ENCODE measurements at regions not wholly inside any gene's neighbourhood (a gene's known extent, or its start where the extent isn't known, plus 50 kb on each side); places are given as distances from the start of the nearest gene placed in this dataset.
"Not testable (repeated sequence)": the region's sequence is repeated elsewhere in the genome, so short reads cannot be mapped to it uniquely, and the experiment has no call there.

- no peaks in the 10 kb centered on the region for H3K9me2 ChIP-seq (replicated peaks; ENCODE audit: insufficient read depth, low read length)
- H3K4me2 ChIP-seq (ENCODE audit: low read depth, low read length, poor library complexity, severe bottlenecking), result no peak overlapping the region
- H3K27ac ChIP-seq (ENCODE audit: low read length), result no peak overlapping the region
- no peaks in the 10 kb centered on the region for H4K20me1 ChIP-seq (ENCODE audit: insufficient read depth, low read depth, low read length)
- H3K36me3 ChIP-seq (ENCODE audit: insufficient read depth, low read length), result no peaks in the 10 kb centered on the region
- H3K9ac ChIP-seq (ENCODE audit: low read length), result no peak overlapping the region
- H3K9me3 ChIP-seq (ENCODE audit: low read length), result no peaks in the 10 kb centered on the region
- H3K4me1 ChIP-seq (ENCODE audit: low read length), result no peaks in the 10 kb centered on the region
- H3K4me3 ChIP-seq (ENCODE audit: low read length), result no peak overlapping the region
- no peaks in the 10 kb centered on the region for H3K27me3 ChIP-seq (ENCODE audit: low read length)
- H3K79me2 ChIP-seq (ENCODE audit: low read length), result no peaks in the 10 kb centered on the region
- no peak for DNase-seq
- no peak overlapping the region for H2AFZ ChIP-seq (ENCODE audit: low read length)
Measured at GRCh38 chr6:74268815-74269599, 573.0 kb downstream of the CD109 start.

GRCh38 chr6:74259981-74260380 lies 564.0 kb downstream of the CD109 start:
- no peak overlapping the region for H3K4me3 ChIP-seq (ENCODE audit: low read length)
- no peaks in the 10 kb centered on the region for H3K79me2 ChIP-seq (ENCODE audit: low read length)
- H3K4me1 ChIP-seq (ENCODE audit: low read length), result no peaks in the 10 kb centered on the region
- DNase-seq, result no peak
- H4K20me1 ChIP-seq (ENCODE audit: insufficient read depth, low read depth, low read length), result no peaks in the 10 kb centered on the region
- no peak overlapping the region for H2AFZ ChIP-seq (ENCODE audit: low read length)
- H3K9me2 ChIP-seq (replicated peaks; ENCODE audit: insufficient read depth, low read length), result no peaks in the 10 kb centered on the region
- no peak overlapping the region for H3K4me2 ChIP-seq (ENCODE audit: low read depth, low read length, poor library complexity, severe bottlenecking)
- H3K27me3 ChIP-seq (ENCODE audit: low read length), result no peaks in the 10 kb centered on the region
- no peaks in the 10 kb centered on the region for H3K9me3 ChIP-seq (ENCODE audit: low read length)
- no peak overlapping the region for H3K9ac ChIP-seq (ENCODE audit: low read length)
- H3K36me3 ChIP-seq (ENCODE audit: insufficient read depth, low read length), result no peaks in the 10 kb centered on the region
- H3K27ac ChIP-seq (ENCODE audit: low read length), result no peak overlapping the region

GRCh38 chr6:74256781-74257180 lies 560.8 kb downstream of the CD109 start:
- H2AFZ ChIP-seq (ENCODE audit: low read length), result no peak overlapping the region
- no peaks in the 10 kb centered on the region for H3K9me3 ChIP-seq (ENCODE audit: low read length)
- no peaks in the 10 kb centered on the region for H3K36me3 ChIP-seq (ENCODE audit: insufficient read depth, low read length)
- H3K4me3 ChIP-seq (ENCODE audit: low read length), result no peak overlapping the region
- no peak overlapping the region for H3K9ac ChIP-seq (ENCODE audit: low read length)
- H3K4me2 ChIP-seq (ENCODE audit: low read depth, low read length, poor library complexity, severe bottlenecking), result no peak overlapping the region
- no peaks in the 10 kb centered on the region for H3K4me1 ChIP-seq (ENCODE audit: low read length)
- DNase-seq, result no peak
- no peaks in the 10 kb centered on the region for H3K9me2 ChIP-seq (replicated peaks; ENCODE audit: insufficient read depth, low read length)
- no peaks in the 10 kb centered on the region for H4K20me1 ChIP-seq (ENCODE audit: insufficient read depth, low read depth, low read length)
- no peak overlapping the region for H3K27ac ChIP-seq (ENCODE audit: low read length)
- H3K27me3 ChIP-seq (ENCODE audit: low read length), result no peaks in the 10 kb centered on the region
- no peaks in the 10 kb centered on the region for H3K79me2 ChIP-seq (ENCODE audit: low read length)

GRCh38 chr6:74256381-74256780 lies 560.4 kb downstream of the CD109 start:
- no peaks in the 10 kb centered on the region for H3K79me2 ChIP-seq (ENCODE audit: low read length)
- H3K4me1 ChIP-seq (ENCODE audit: low read length), result no peaks in the 10 kb centered on the region

GRCh38 chr6:74255007-74255406 lies 559.0 kb downstream of the CD109 start:
- H4K20me1 ChIP-seq (ENCODE audit: insufficient read depth, low read depth, low read length); H3K27me3 ChIP-seq (ENCODE audit: low read length); H3K79me2 ChIP-seq (ENCODE audit: low read length); H3K9me3 ChIP-seq (ENCODE audit: low read length); H2AFZ ChIP-seq (ENCODE audit: low read length); H3K9ac ChIP-seq (ENCODE audit: low read length); H3K9me2 ChIP-seq (replicated peaks; ENCODE audit: insufficient read depth, low read length); H3K36me3 ChIP-seq (ENCODE audit: insufficient read depth, low read length); DNase-seq; H3K4me3 ChIP-seq (ENCODE audit: low read length); H3K27ac ChIP-seq (ENCODE audit: low read length); H3K4me2 ChIP-seq (ENCODE audit: low read depth, low read length, poor library complexity, severe bottlenecking); H3K4me1 ChIP-seq (ENCODE audit: low read length): not testable (repeated sequence)

More at GRCh38 chr6:74256381-74256780, 560.4 kb downstream of the CD109 start:
- Histone ChIP-seq H2AFZ (ENCODE audit: low read length) (no peak overlapping the region), H3K4me2 (ENCODE audit: low read depth, low read length, poor library complexity, severe bottlenecking) (no peak overlapping the region), H3K27me3 (ENCODE audit: low read length) (no peaks in the 10 kb centered on the region), H3K9me2 (replicated peaks; ENCODE audit: insufficient read depth, low read length) (no peaks in the 10 kb centered on the region), H3K36me3 (ENCODE audit: insufficient read depth, low read length) (no peaks in the 10 kb centered on the region), H4K20me1 (ENCODE audit: insufficient read depth, low read depth, low read length) (no peaks in the 10 kb centered on the region), H3K27ac (ENCODE audit: low read length) (no peak overlapping the region), H3K4me3 (ENCODE audit: low read length) (no peak overlapping the region), H3K9me3 (ENCODE audit: low read length) (no peaks in the 10 kb centered on the region), H3K9ac (ENCODE audit: low read length) (no peak overlapping the region)
- no peak for DNase-seq

GRCh38 chr6:74254147-74254546 lies 558.1 kb downstream of the CD109 start:
- not testable (repeated sequence) for H4K20me1 ChIP-seq (ENCODE audit: insufficient read depth, low read depth, low read length); H3K9me2 ChIP-seq (replicated peaks; ENCODE audit: insufficient read depth, low read length); H3K27ac ChIP-seq (ENCODE audit: low read length); H2AFZ ChIP-seq (ENCODE audit: low read length); H3K79me2 ChIP-seq (ENCODE audit: low read length); DNase-seq; H3K9me3 ChIP-seq (ENCODE audit: low read length); H3K36me3 ChIP-seq (ENCODE audit: insufficient read depth, low read length); H3K9ac ChIP-seq (ENCODE audit: low read length); H3K27me3 ChIP-seq (ENCODE audit: low read length); H3K4me1 ChIP-seq (ENCODE audit: low read length); H3K4me3 ChIP-seq (ENCODE audit: low read length); H3K4me2 ChIP-seq (ENCODE audit: low read depth, low read length, poor library complexity, severe bottlenecking)

- Histone ChIP-seq H3K4me1 (ENCODE audit: low read length) (no peaks in the 10 kb centered on the region), H3K9me3 (ENCODE audit: low read length) (no peaks in the 10 kb centered on the region), H3K27ac (ENCODE audit: low read length) (no peak overlapping the region), H3K79me2 (ENCODE audit: low read length) (no peaks in the 10 kb centered on the region), H3K9me2 (replicated peaks; ENCODE audit: insufficient read depth, low read length) (no peaks in the 10 kb centered on the region), H2AFZ (ENCODE audit: low read length) (no peak overlapping the region), H3K27me3 (ENCODE audit: low read length) (no peaks in the 10 kb centered on the region), H3K4me2 (ENCODE audit: low read depth, low read length, poor library complexity, severe bottlenecking) (no peak overlapping the region), H4K20me1 (ENCODE audit: insufficient read depth, low read depth, low read length) (no peaks in the 10 kb centered on the region), H3K4me3 (ENCODE audit: low read length) (no peak overlapping the region), H3K9ac (ENCODE audit: low read length) (no peak overlapping the region), H3K36me3 (ENCODE audit: insufficient read depth, low read length) (no peaks in the 10 kb centered on the region)
- no peak for DNase-seq
Measured at GRCh38 chr6:74253261-74253660, 557.3 kb downstream of the CD109 start.

GRCh38 chr6:74250161-74250818 lies 554.3 kb downstream of the CD109 start:
- no peak overlapping the region for H3K27ac ChIP-seq (ENCODE audit: low read length)
- H3K9me3 ChIP-seq (ENCODE audit: low read length), result no peaks in the 10 kb centered on the region
- no peaks in the 10 kb centered on the region for H3K9me2 ChIP-seq (replicated peaks; ENCODE audit: insufficient read depth, low read length)
- no peaks in the 10 kb centered on the region for H3K36me3 ChIP-seq (ENCODE audit: insufficient read depth, low read length)
- no peak for DNase-seq
- H3K27me3 ChIP-seq (ENCODE audit: low read length), result no peaks in the 10 kb centered on the region
- no peak overlapping the region for H3K4me2 ChIP-seq (ENCODE audit: low read depth, low read length, poor library complexity, severe bottlenecking)
- H3K4me3 ChIP-seq (ENCODE audit: low read length), result no peak overlapping the region
- no peaks in the 10 kb centered on the region for H4K20me1 ChIP-seq (ENCODE audit: insufficient read depth, low read depth, low read length)
- no peak overlapping the region for H2AFZ ChIP-seq (ENCODE audit: low read length)
- H3K9ac ChIP-seq (ENCODE audit: low read length), result no peak overlapping the region
- no peaks in the 10 kb centered on the region for H3K4me1 ChIP-seq (ENCODE audit: low read length)
- no peaks in the 10 kb centered on the region for H3K79me2 ChIP-seq (ENCODE audit: low read length)

All from Karpas-422 (cell line).